ENCODE measurements at regions not wholly inside any gene's neighbourhood (a gene's known extent, or its start where the extent isn't known, plus 50 kb on each side); places are given as distances from the start of the nearest gene placed in this dataset.

- no peaks in the 10 kb centered on the region for H3K36me3 ChIP-seq
- no peak for TF ChIP-seq POLR2A (IDR thresholded peaks at IDR 0.05)
- no peak for TF ChIP-seq CTCF (IDR thresholded peaks at IDR 0.05)
- H3K4me3 ChIP-seq, result no peak overlapping the region
- intact Hi-C loops (cut with DNase I; ENCODE audit: low total_unique reads), result no loop called here
- no peak for DNase-seq
- H3K9me3 ChIP-seq, result no peaks in the 10 kb centered on the region
- H3K27me3 ChIP-seq, result no peaks in the 10 kb centered on the region
- no peaks in the 10 kb centered on the region for H3K4me1 ChIP-seq
- H3K27ac ChIP-seq, result no peak overlapping the region
Observed at GRCh38 chr17:69761767-69762321, 313.2 kb upstream of the KCNJ16 start.

GRCh38 chr17:69762359-69762758 lies 312.7 kb upstream of the KCNJ16 start:
- no peak for DNase-seq
- Histone ChIP-seq H3K36me3 (no peaks in the 10 kb centered on the region), H3K4me1 (no peaks in the 10 kb centered on the region), H3K27ac (no peak overlapping the region), H3K27me3 (no peaks in the 10 kb centered on the region), H3K4me3 (no peak overlapping the region), H3K9me3 (no peaks in the 10 kb centered on the region)
- intact Hi-C loops (cut with DNase I; ENCODE audit: low total_unique reads), result no loop called here
- TF ChIP-seq CTCF (IDR thresholded peaks at IDR 0.05) (no peak), POLR2A (IDR thresholded peaks at IDR 0.05) (no peak)

GRCh38 chr17:69762766-69763165 lies 312.3 kb upstream of the KCNJ16 start:
- Histone ChIP-seq H3K27ac (no peak overlapping the region), H3K9me3 (no peaks in the 10 kb centered on the region), H3K4me3 (no peak overlapping the region), H3K27me3 (no peaks in the 10 kb centered on the region), H3K36me3 (no peaks in the 10 kb centered on the region), H3K4me1 (no peaks in the 10 kb centered on the region)
- intact Hi-C loops (cut with DNase I; ENCODE audit: low total_unique reads), result no loop called here
- TF ChIP-seq POLR2A (IDR thresholded peaks at IDR 0.05) (no peak), CTCF (IDR thresholded peaks at IDR 0.05) (no peak)
- DNase-seq, result no peak

GRCh38 chr17:69763503-69763902 lies 311.5 kb upstream of the KCNJ16 start:
- no peaks in the 10 kb centered on the region for H3K27me3 ChIP-seq
- no peaks in the 10 kb centered on the region for H3K9me3 ChIP-seq
- no peak overlapping the region for H3K4me3 ChIP-seq
- H3K36me3 ChIP-seq, result no peaks in the 10 kb centered on the region
- intact Hi-C loops (cut with DNase I; ENCODE audit: low total_unique reads), result no loop called here
- TF ChIP-seq POLR2A (IDR thresholded peaks at IDR 0.05) (no peak), CTCF (IDR thresholded peaks at IDR 0.05) (no peak)
- H3K4me1 ChIP-seq, result no peaks in the 10 kb centered on the region
- no peak for DNase-seq
- no peak overlapping the region for H3K27ac ChIP-seq

- Histone ChIP-seq H3K9me3 (no peaks in the 10 kb centered on the region), H3K27ac (no peak overlapping the region), H3K4me1 (no peaks in the 10 kb centered on the region), H3K36me3 (no peaks in the 10 kb centered on the region), H3K27me3 (no peaks in the 10 kb centered on the region), H3K4me3 (no peak overlapping the region)
- no peak for DNase-seq
- TF ChIP-seq POLR2A (IDR thresholded peaks at IDR 0.05) (no peak), CTCF (IDR thresholded peaks at IDR 0.05) (no peak)
- intact Hi-C loops (cut with DNase I; ENCODE audit: low total_unique reads), result no loop called here
Observed at GRCh38 chr17:69764146-69764545, 310.9 kb upstream of the KCNJ16 start.
